GM19438 (cell line): ENCODE measurements at regions not wholly inside any gene's neighbourhood (a gene's known extent, or its start where the extent isn't known, plus 50 kb on each side); places are given as distances from the start of the nearest gene placed in this dataset.

ENCODE experiments used
- ATAC-seq: cut with Tn5 transposase; IDR thresholded peaks from one replicate; pipeline ENCODE4 v1.9.1; 2021; ENCODE audit warnings: low read depth; ENCODE audit not compliant: unreplicated experiment

DNA sequence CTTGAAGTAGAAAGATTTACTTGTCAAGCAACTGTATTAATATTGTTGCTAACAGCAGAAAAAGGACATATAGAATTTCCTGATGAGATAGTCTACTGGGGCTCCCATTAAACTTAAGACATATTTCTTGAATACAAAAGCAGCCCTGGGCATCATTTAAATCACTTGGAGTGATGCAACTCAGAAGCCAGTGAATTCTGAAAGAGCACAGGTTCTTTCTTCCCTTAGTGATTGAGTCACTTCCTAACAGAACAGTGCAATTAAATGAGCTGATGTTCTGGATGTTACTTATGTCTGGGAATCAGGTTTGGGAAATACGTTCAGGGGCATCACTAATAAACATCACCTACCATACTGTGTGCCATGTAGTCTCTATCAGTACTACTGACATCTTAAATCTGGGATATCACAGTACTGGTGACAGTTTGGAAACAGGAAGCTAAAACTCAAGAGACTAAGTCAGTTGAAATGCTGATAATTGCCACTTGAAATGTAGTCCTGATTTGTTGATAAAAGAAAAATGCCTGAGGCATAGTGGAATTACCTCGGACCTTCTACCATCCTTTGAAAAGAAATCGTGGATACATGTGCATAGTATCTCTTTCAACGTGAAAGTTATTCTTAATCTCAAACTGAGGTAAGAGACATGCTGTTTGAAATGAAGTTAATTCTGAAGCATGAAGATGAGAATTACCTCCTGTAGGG, 249.2 kb upstream of the GPRIN3 start:
- ATAC-seq, result no peak

- ATAC-seq, result no peak
These were observed 243.6 kb upstream of the GPRIN3 start for GRCh38 chr4:89551191-89551590.

DNA sequence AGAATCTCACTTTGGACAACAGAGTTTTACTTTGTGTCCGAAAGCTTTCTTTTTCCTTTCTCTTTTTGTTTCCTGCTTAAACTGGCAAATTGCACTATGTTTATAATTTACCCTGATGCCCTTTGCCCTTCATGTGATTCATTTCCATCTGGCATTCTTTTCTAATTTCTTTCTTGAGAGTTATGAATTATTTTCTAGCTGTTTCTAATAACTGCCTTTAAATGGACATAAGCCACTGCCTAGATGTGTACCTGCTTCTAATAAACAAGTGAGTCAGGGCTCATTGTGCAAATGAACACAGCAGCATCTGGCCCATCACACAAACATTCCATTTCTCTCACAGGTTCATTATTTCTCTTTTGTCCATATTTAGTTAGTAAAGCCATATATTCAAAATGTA, 242.3 kb upstream of the GPRIN3 start:
- ATAC-seq, result no peak

DNA sequence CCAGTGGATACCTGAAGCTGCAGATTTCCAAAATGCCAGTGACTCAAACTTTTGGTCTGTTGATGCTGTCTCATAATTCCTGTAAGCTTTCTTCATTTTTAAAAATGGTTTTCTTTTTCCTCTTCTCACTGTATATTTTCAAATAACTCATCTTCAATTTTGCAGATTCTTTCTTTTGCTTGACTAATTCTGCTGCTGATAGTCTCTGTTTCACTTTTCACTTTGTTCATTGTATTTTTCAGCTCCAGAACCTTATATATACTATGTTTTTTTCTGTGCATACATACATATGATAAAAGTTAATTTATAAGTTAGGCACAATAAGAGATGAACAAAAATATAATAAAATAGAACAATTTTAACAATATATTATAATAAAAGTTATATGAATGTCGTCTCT, 237.7 kb upstream of the GPRIN3 start:
- ATAC-seq, result no peak

GRCh38 chr4:89541998-89542397, 234.4 kb upstream of the GPRIN3 start:
- no peak for ATAC-seq

GRCh38 chr4:89539797-89540711, 232.5 kb upstream of the GPRIN3 start:
- ATAC-seq, result no peak

GRCh38 chr4:89539374-89539773, 231.8 kb upstream of the GPRIN3 start:
- ATAC-seq, result no peak

- no peak for ATAC-seq
These were observed 231.3 kb upstream of the GPRIN3 start for GRCh38 chr4:89538886-89539285.

DNA sequence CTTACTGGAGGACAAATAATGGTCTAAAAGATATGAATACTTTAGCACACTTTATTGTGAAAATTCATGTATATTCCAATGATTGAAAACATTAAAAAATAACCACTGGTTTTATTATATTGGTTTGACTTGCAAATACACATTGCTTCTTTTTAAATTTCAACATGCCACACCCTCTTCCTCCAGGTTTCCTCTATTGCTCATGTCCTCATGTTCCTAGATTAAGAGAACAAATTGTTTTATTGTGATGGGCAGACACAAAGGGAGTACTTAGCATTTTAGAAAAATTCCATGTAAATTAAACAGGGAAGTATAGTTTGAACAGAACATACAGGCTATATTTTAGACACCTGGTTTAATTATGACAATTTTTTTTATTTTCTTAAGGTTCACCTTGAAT, 230.6 kb upstream of the GPRIN3 start:
- no peak for ATAC-seq

DNA sequence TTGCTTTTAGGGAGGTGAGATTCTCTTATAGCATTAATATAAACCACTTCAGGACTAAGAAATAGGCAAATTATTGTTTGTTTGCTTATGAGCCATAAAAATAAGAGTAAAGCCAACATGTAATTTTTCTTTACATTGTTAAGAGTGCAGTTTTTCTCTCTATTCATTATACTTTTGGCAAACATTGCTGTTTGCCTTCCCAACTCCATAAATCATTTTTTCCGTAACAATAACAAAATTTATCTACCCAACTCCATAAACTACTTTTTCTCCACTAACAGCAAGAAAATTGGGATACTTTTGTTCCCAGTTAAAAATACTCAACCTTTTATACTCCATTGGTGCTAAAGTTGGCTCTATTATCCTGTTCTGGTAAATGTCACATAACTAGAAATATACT, 229.7 kb upstream of the GPRIN3 start:
- ATAC-seq, result no peak

- ATAC-seq, result no peak
These were observed 227.7 kb upstream of the GPRIN3 start for GRCh38 chr4:89535251-89535650.

- no peak for ATAC-seq
These were observed 226.8 kb upstream of the GPRIN3 start for GRCh38 chr4:89534356-89534755.

- ATAC-seq, result no peak
These were observed 224.5 kb upstream of the GPRIN3 start for GRCh38 chr4:89531932-89532640.

- no peak for ATAC-seq
These were observed 221.0 kb upstream of the GPRIN3 start for GRCh38 chr4:89528526-89529133.

GRCh38 chr4:89521826-89522225, 214.2 kb upstream of the GPRIN3 start:
- ATAC-seq, result no peak

- no peak for ATAC-seq
These were observed 212.2 kb upstream of the GPRIN3 start for GRCh38 chr4:89519771-89520320.

GRCh38 chr4:89518259-89518658, 210.7 kb upstream of the GPRIN3 start:
- no peak for ATAC-seq

- no peak for ATAC-seq
These were observed 207.2 kb upstream of the GPRIN3 start for GRCh38 chr4:89514811-89515210.

DNA sequence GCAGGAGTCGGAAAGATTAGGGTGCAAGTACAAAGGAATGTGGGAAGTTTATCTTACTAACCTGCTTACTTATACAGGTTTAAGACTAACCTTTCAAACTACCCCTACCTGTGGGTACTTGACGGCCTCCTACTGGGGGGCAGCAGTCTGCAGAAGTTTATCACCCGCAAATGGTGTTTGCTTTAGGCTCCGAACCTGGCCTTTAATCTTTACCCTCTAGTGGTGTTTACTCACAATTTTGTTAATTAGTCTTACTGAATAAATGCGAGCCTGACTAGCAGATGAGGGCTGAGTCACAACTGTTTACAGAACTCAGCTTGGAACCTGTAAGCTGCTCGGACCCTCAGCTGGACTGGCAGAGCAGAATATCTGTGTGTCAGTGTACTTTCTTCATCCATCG, 204.2 kb upstream of the GPRIN3 start:
- ATAC-seq, result no peak

- peak; percentile 99 for ATAC-seq
These were observed 202.2 kb upstream of the GPRIN3 start for GRCh38 chr4:89509708-89510281.
